ENCODE measurements at regions not wholly inside any gene's neighbourhood (a gene's known extent, or its start where the extent isn't known, plus 50 kb on each side); places are given as distances from the start of the nearest gene placed in this dataset.
"Not testable (repeated sequence)": the region's sequence is repeated elsewhere in the genome, so short reads cannot be mapped to it uniquely, and the experiment has no call there.

DNA sequence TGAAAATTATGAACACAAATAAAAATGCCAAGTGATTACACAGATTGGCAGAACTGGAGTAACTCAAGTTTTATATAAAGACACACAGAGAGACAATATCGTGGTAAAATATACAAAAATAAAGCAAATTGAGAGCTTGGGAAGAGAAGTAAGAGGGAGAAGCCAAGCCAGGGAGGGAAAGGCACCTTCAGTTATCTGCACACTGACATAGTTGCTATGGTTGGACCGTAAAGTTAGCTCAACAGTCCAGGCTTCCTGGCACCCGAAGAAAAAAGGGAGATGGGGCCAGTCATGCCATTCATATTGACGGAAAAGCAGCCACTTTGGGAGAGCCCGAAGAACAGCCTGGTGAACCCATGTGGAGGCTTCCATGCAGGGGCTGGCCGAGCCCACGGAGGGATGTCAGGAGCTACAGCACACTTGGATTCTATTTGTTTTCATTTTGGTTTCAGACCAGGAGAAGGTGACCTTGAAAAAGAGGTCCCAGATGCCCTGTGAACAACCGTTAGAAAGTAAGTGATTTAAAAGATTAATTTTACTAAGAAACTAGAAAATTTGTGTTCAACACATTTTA lies 177.1 kb upstream of the IRF2BP2 start:
- H4K20me1 ChIP-seq (replicated peaks; ENCODE audit: control insufficient read depth, insufficient read depth, low read length); BruUV-seq (replicated peaks); DNase-seq (ENCODE audit: extremely low read depth in 1 of 4, low spot score in 3 of 4); POLR2A ChIA-PET; CTCF ChIA-PET (ENCODE audit: low intra/inter-chr PET ratio); in situ Hi-C loops (cut with MboI); H3K36me3 ChIP-seq (ENCODE audit: control insufficient read depth, insufficient read depth, low read length); H2AFZ ChIP-seq (ENCODE audit: low read depth, low read length); H3K27ac ChIP-seq (ENCODE audit: extremely low read depth, low read depth, low read length); H3K79me2 ChIP-seq (ENCODE audit: control insufficient read depth, insufficient read depth, low read length); H3K4me1 ChIP-seq (replicated peaks in 1 of 2; ENCODE audit: control insufficient read depth in 2 of 2, insufficient read depth in 2 of 2, low read length in 2 of 2); H3K9me1 ChIP-seq (ENCODE audit: control insufficient read depth, insufficient read depth, low read length); ATAC-seq; H3K4me3 ChIP-seq; H3K27me3 ChIP-seq (ENCODE audit: control insufficient read depth in 2 of 2, insufficient read depth in 2 of 2, low read length in 2 of 2); H3K4me2 ChIP-seq (ENCODE audit: insufficient read depth, low read length); H3K9me3 ChIP-seq (replicated peaks; ENCODE audit: control insufficient read depth, insufficient read depth, low read depth, low read length); intact Hi-C loops (cut with micrococcal nuclease); H3K9ac ChIP-seq (ENCODE audit: insufficient read depth in 1 of 2, low read depth in 2 of 2, low read length in 2 of 2); FAIRE-seq: not testable (repeated sequence)
- WGBS (ENCODE audit: insufficient coverage, low coverage, missing lambda C conversion rate): 11% methylated on average over 6 of the region's 8 CpGs

DNA sequence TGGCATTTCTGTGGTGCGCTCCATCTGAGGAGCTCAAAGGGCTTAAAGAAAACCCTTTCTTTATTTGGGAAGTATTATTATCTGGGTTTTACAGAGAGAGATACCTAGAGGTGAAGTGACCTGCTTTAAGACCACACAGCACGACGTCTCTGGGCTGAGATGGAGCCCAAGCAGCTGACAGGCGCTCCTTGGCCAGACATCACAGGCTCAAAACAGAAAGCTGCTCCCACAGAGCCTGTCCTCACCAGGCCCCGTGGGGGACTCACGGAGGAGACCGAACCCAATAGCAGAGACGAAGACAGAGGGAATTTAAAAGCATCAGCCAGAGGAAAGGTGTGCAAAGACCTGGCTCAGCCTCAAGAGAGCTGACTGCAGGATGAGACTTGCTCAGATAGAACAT lies 175.9 kb upstream of the IRF2BP2 start:
- POLR2A ChIA-PET: interaction anchor here (0.6 kb wide), 1 partner anchor 44 kb away, joined by 3 read pairs; no protein-coding TSS in a partner anchor
- DNase-seq (ENCODE audit: extremely low read depth in 1 of 4, low spot score in 3 of 4); H3K4me1 ChIP-seq (replicated peaks in 1 of 2; ENCODE audit: control insufficient read depth in 2 of 2, insufficient read depth in 2 of 2, low read length in 2 of 2); intact Hi-C loops (cut with micrococcal nuclease); H3K4me3 ChIP-seq; in situ Hi-C loops (cut with MboI); H3K36me3 ChIP-seq (ENCODE audit: control insufficient read depth, insufficient read depth, low read length); H3K9me1 ChIP-seq (ENCODE audit: control insufficient read depth, insufficient read depth, low read length); CTCF ChIA-PET (ENCODE audit: low intra/inter-chr PET ratio); H3K9ac ChIP-seq (ENCODE audit: insufficient read depth in 1 of 2, low read depth in 2 of 2, low read length in 2 of 2); H3K9me3 ChIP-seq (replicated peaks; ENCODE audit: control insufficient read depth, insufficient read depth, low read depth, low read length); FAIRE-seq; H3K79me2 ChIP-seq (ENCODE audit: control insufficient read depth, insufficient read depth, low read length); BruUV-seq (replicated peaks); H3K4me2 ChIP-seq (ENCODE audit: insufficient read depth, low read length); H2AFZ ChIP-seq (ENCODE audit: low read depth, low read length); ATAC-seq; H3K27ac ChIP-seq (ENCODE audit: extremely low read depth, low read depth, low read length); H4K20me1 ChIP-seq (replicated peaks; ENCODE audit: control insufficient read depth, insufficient read depth, low read length): not testable (repeated sequence)
- 53% methylated on average over 3 of the region's 8 CpGs for WGBS (ENCODE audit: insufficient coverage, low coverage, missing lambda C conversion rate)
- H3K27me3 ChIP-seq (ENCODE audit: control insufficient read depth in 2 of 2, insufficient read depth in 2 of 2, low read length in 2 of 2): peaks cover 9 to 21% of the 10 kb centered on the region in 2 experiments

DNA sequence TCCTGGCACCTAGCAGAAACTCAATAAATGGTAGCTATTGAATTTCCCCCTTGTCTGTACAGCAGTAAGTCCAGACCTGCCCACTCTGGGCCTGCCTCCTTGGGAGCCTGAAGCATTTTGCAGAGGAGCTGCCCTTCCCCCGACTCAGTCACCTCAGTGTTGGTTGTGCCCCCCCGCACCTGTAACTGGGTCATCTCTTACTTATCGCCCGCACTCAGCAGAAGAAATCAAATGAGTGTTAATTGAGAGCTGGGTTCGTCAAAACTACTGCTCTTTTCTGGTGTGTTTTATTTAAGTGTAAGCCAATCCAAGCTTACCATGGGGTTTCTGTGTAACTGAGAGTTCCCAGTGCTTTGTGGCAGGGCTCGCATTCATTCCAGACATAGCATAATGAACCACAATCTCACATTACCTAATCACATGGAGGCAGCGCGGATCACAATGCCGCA lies 175.5 kb upstream of the IRF2BP2 start:
- POLR2A ChIA-PET: interaction anchor here (0.6 kb wide), 1 partner anchor 45 kb away, joined by 3 read pairs; no protein-coding TSS in a partner anchor
- DNase-seq (ENCODE audit: extremely low read depth in 1 of 4, low spot score in 3 of 4); in situ Hi-C loops (cut with MboI); ATAC-seq; H2AFZ ChIP-seq (ENCODE audit: low read depth, low read length); CTCF ChIA-PET (ENCODE audit: low intra/inter-chr PET ratio); FAIRE-seq; H3K4me1 ChIP-seq (replicated peaks in 1 of 2; ENCODE audit: control insufficient read depth in 2 of 2, insufficient read depth in 2 of 2, low read length in 2 of 2); intact Hi-C loops (cut with micrococcal nuclease); H3K9me1 ChIP-seq (ENCODE audit: control insufficient read depth, insufficient read depth, low read length); H3K79me2 ChIP-seq (ENCODE audit: control insufficient read depth, insufficient read depth, low read length); H3K27ac ChIP-seq (ENCODE audit: extremely low read depth, low read depth, low read length); H3K4me3 ChIP-seq; BruUV-seq (replicated peaks); H3K9me3 ChIP-seq (replicated peaks; ENCODE audit: control insufficient read depth, insufficient read depth, low read depth, low read length); H3K4me2 ChIP-seq (ENCODE audit: insufficient read depth, low read length); H3K9ac ChIP-seq (ENCODE audit: insufficient read depth in 1 of 2, low read depth in 2 of 2, low read length in 2 of 2); H4K20me1 ChIP-seq (replicated peaks; ENCODE audit: control insufficient read depth, insufficient read depth, low read length); H3K36me3 ChIP-seq (ENCODE audit: control insufficient read depth, insufficient read depth, low read length): not testable (repeated sequence)
- 61% methylated on average over 9 of the region's 9 CpGs for WGBS (ENCODE audit: insufficient coverage, low coverage, missing lambda C conversion rate)
- H3K27me3 ChIP-seq (ENCODE audit: control insufficient read depth in 2 of 2, insufficient read depth in 2 of 2, low read length in 2 of 2): peaks cover 13 to 25% of the 10 kb centered on the region in 2 experiments

Data from K562 (cell line).